Right kidney (tissue), 1 donor: ENCODE measurements at regions not wholly inside any gene's neighbourhood (a gene's known extent, or its start where the extent isn't known, plus 50 kb on each side); places are given as distances from the start of the nearest gene placed in this dataset.
"Not testable (repeated sequence)": the region's sequence is repeated elsewhere in the genome, so short reads cannot be mapped to it uniquely, and the experiment has no call there.

Experiments used
- DNase-seq: peaks from one replicate; pipeline ENCODE4 v3.0.0-alpha.2; 2016

DNA sequence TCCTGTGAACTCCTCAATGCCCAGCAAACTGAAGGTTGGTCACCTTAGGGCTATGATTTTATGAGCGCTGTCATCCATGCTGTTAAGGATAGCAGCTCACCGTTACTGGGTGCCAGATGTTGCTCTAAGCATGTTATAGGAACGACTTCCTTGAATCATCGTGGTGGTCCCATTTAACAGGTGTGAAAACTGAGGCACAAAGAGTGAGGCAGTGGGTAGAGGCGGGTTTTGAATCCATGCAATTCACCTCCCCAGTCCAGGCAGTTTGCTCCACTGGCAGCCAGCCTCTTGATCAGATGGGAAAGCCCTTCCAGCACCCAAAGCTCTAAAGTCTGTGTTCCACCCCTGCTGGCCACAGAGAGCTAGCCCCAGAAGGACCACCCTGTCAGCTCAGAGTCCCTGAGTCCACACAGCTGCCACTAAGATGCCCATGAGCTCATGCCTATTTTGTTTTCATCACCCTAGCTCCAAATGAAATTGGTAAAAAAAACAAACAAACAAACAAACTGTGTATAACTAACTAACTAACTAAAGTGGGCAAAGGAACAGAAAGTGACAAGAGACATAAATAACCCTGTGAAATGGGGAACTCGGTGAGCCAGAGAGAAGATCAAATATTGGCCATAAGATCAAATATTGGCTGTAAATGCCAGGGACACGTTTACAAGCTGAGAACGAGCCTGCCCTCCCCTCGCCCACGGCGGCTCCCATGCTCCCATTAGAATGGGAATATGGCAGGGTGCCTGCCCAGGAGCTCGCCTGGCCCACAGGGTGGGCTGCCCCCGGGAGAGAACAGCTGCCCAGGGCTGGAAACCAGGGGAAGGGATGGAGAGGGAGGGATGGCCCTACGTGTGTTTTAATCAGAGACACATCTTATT, 72.3 kb upstream of the RFLNA start:
- DNase-seq: no peak

DNA sequence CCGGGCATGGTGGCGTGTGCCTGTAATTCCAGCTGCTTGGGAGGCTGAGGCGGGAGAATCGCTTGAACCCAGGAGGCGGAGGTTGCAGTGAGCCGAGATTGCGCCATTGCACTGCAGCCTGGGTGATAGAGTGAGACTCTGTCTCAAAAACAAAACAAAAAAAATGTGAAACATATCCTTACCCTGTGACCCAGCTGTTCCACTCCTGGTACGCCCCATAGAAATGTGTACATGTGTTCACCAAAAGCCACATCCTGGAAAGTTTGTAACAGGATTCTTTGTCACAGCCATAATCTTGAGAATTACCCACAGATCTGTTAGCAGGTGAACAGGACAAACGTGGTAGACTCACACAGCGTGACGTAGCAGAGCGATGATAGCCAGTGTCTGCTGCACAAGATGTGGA, 71.2 kb upstream of the RFLNA start:
- not testable (repeated sequence) for DNase-seq

DNA sequence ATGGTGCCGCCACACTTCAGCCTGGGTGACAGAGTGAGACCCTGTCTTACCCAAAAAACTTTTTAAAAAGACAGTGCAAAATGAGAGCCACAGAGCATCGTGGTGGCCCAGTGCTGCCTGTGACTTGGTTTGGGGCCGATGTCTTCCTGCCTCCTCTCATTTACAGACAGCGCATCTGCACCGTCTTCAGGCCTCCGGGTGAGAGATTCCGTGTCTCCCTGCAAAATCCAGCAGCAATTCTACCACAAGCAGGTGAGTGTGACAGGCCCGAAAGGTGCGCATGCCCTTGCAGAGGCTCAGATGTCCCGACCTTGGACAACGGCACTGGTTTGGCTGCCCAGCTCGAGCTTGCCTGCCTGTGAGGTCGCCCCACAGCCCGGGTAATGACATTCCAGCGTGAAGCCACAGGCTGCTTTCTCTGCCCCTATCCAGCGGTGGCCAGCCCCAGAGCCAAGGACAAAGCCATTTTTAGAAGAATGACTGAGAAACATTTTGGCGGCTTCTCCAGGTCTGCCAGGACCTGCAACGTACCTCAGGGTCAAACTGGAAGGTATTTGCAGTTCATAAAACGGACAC, 70.3 kb upstream of the RFLNA start:
- DNase-seq: no peak

DNA sequence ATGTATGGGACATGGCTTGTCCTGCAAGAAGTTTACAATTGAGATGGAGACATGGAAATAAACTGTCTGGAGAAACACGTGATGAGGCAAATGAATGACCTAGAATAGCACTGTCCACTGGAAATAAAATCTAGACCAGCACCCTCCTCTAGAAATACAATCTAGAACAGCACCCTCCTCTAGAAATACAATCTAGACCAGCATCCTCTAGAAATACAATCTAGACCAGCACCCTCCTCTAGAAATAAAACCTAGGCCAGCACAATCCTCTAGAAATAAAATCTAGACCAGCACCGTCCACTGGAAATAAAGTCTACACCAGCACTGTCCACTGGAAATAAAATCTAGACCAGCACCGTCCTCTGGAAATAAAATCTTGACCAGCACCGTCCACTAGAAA, 69.2 kb upstream of the RFLNA start:
- no peak for DNase-seq

DNA sequence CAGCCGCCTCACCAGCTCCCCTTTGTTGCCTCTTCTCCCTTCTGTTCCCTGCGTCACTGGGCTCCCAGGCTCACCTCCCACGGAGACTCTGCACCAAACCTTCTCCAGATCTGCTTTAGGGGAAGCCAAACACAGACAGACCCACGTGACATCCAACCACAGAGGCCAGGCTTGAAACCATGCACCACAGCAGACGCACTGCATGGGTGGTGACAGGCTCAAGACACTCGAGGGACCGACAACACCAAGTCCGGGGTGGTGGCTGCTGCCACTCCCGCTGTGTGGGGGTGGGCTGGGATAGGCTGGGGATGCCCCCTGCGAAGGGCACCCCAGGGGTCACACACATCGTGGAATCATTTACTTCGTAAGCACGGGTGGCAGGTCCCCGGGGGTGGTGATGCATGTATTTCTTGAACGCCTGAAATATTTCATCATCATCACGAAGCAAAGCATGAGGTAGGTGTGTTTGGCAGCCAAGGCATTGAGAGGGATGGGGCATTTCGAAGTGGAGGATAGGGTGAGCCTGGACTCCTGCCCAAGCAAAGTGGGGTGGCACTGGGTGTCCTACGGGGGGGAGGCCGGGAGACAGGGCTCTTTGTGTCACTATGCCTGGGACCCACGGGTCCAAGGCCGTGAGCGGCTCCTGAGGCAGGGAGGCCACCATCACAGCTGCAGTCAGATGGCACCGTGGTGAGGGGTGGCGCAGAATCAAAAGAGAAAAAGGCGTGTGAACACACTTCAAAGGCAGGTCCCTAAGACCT, 66.8 kb upstream of the RFLNA start:
- DNase-seq: no peak

DNA sequence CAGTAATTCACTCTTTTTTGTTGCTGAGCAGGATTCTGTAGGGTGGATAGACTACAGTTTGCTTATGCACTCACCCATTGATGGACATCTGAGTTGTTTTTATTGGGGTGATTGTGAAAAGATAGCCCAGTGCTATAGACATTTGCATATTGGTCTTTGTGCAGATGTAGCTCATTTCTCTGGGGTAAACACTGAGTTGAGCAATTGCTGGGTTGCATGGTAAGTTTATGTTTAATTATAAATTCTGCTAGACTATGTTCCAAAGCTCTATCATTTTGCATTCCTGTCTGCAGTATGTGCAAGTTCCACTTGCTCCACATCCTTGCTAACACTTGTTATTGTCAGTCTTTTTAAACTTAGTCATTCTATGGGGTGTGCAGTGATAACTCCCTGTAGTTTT, 65.4 kb upstream of the RFLNA start:
- no peak for DNase-seq

DNA sequence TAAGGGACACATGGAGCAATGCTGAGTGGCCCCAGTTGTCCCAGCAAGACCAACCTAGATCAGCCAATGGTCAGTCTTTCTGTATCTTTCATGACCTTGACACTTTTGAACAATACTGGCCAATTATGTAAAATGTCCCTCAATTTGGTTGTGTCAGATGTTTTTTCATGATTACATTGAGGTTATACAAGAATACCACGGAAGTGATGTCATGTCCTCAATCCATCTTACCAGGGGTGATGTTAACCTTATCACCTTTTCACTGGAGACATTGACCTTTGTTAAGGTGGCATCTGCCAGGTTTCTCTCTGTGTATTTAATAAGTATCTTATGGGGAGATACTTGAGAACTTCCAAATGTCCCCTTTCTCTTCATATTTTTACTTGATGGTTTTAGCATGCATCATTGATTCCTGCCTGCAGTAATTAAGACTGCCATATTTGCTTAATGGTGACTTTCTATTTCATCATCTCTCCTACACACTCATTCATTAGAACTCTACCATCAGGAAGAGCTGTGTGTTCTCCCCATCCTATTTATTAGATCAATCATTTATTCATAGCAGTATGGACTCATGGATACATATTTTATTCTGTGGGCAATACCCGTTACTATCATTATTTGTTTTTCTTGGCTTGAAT, 64.7 kb upstream of the RFLNA start:
- no peak for DNase-seq

DNA sequence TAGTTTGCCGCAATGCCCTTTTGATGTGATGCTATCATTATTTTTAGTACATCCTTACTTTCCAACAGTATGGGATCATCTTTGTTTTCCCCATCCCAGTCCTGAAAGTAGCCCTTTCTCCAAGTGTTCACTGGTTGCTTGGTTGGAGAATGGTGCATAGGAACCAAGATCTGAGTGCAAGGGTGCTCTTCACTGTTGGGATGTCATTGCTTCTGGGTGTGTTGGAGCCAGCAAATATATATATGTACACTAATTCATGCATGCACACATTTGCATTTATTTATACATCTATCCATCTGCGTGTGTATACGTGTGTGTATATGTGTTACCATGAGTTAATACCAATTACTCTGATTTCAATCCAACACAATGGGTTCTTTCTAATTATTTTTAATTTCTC, 64.1 kb upstream of the RFLNA start:
- DNase-seq: no peak

DNA sequence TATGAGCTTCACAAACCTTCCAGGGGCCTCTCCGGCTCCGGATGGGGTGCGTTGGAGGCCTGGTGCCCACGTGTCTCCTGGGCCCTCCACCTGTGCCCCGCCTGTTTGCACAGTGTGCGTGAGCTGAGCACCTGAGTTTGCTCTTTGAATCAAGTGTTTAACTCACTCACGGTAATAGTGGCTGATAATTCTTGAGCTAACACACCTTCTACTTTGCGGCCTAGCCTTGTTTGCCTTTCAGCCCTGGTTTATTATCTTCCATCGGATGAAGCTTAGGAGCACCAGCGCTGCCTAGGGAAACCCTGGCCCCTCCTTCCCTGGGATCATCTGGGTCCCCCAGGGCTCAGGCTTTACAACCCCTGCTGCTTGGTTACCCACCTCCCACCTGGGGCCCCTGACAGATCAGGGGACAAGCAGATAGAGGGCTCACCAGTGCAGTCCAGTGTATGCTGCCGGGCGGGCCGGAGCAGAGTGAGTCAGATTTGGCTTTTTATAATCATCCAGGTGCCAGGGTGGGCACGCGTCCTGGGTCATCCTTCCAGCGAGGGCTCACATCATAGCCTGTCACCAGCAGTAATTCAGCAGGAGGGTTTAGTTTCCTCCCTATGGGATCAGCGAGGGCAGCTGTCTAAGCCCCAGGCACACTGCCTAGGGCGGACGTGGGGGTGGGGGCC, 62.8 kb upstream of the RFLNA start:
- DNase-seq: no peak

DNA sequence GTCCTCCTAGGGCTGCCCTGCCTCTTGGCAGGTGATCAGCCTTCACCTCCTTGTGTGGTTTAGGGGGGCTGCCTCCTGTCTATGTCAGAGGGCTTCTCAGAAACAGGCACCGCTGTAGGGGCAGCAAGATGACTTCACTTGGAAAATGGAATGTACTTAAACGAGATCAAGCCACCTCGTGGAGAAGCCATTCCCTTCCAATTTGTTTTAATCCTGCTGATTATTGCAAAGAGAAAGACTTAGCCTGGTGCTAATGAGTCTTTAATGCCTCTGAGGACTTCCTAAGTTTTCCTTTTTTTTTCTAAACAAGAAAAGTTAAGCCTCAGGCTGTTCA, 62.3 kb upstream of the RFLNA start:
- no peak for DNase-seq

DNA sequence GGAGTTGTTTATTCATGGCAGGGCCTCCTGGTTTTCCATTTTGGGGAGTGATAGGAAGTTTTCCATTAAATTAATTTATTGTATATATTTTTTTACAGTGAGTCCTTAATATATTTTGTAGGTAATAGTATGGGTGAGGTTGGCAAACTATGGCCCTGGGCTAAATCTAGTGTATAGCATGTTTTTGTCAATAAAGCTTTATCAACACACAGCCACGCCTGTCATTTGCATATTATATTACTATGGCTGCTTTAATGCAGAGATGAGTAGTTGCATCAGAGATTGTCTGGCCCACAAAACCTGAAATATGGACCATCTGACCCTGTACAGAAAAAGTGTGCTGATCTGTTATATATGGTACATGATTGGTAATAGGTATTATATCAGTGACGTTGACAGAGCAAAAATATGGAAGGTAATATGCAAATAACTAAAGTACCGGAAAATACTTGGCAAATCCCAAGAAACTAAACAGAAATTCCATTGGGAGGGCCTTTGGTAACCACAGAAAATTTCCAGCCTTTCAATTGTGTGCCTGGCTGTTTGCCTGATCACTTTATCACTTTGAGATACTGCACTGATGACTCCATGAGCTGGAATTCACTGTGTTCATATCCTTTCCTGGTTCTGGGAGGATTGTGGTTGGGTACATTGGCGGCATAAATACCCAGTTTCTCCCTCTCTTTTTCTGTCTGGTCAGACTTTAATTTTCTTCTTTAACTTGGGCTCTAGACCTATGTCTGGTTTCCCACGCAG, 61.7 kb upstream of the RFLNA start:
- no peak for DNase-seq

DNA sequence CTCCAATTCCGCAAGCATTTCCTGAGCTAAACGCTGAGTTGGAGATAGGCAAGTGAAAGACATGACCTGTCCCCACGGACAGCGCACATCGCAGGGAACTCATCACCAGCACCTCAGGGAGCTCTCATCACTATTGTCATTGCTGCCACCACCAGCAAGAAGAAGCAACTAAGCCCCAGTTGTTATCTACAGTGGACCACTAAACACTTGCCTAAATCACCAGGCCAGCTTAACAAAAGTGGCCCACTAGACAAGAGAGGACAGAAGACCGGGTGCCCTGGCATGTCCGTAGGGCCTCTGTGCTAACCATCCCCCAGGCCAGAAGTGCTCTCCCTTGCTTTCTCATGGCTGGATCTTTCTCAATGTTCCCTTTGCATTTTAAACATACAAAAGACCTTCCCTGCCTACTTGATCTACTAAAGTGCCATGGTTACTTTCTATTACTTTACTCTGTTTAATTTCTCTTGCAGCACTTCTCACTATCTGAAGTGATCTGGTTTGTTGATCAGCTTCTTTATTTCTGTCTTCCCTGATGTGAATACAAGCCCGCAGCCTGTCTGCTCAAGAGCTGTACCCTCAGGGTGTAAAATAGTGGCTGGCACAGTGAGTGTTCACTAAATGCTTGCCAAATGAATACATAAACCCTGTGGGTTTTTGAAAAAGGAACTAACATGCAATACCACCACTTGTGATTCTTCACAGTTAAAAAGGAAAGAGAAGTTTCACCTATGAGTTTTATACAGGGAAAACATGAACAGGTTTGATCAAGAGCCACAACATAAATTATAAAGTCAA, 60.9 kb upstream of the RFLNA start:
- no peak for DNase-seq

DNA sequence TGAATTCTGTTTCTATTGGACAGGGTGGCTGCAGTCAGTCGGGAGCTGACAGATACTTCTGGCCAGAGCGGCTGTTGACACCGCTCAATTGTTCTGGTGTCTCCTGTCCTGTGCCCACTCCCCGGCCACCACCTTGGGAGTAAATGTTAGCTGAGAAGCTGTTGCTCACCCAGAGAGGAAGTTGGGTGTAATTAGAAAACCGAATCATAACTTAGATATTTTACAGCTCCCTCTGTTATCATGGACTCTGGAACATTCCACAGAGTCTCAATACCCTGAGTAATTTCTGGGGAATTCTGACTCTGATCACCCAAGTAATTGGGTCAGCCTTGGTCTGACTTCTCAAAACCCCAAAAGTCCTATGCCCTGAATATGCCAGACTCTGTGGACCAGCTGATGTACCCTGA, 58.3 kb upstream of the RFLNA start:
- DNase-seq: no peak

DNA sequence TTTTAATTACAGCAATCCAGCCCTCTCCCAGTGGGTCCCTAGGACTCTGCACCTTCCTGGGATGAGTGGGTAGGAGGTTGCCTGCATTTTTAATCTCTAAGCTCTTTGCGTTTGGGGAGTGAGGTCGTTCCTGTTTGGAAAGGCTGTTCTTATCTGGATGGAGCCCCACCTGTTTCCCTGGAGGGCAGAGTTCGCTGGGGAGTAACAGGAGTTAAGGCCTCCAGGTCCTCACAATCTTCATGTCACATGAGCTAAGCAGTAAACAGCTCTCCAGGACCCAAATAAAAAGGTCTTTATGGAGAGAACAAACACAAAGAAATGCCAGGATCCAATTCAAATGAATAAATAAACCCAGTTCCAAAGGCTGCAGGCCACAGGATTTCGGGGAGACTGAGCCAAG, 56.0 kb upstream of the RFLNA start:
- no peak for DNase-seq

DNA sequence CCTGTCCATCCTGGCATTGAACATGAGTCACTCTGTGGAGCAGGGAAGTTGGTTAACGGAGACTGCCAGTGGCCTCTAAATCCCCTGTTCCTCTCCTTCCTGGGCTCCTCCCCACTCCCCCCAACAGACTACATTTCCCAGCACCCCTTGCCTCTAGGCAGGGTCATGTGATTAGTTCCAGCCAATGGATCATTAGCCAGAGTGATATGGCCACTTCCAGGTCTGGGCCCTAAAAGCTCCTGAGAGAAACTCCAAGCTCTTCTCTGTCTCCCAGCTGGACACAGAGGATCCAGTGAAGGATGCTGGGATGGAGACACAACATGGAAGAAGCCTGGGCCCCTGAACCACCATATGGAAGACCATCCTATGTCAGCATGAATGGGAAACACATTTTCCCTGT, 54.4 kb upstream of the RFLNA start:
- DNase-seq: no peak

DNA sequence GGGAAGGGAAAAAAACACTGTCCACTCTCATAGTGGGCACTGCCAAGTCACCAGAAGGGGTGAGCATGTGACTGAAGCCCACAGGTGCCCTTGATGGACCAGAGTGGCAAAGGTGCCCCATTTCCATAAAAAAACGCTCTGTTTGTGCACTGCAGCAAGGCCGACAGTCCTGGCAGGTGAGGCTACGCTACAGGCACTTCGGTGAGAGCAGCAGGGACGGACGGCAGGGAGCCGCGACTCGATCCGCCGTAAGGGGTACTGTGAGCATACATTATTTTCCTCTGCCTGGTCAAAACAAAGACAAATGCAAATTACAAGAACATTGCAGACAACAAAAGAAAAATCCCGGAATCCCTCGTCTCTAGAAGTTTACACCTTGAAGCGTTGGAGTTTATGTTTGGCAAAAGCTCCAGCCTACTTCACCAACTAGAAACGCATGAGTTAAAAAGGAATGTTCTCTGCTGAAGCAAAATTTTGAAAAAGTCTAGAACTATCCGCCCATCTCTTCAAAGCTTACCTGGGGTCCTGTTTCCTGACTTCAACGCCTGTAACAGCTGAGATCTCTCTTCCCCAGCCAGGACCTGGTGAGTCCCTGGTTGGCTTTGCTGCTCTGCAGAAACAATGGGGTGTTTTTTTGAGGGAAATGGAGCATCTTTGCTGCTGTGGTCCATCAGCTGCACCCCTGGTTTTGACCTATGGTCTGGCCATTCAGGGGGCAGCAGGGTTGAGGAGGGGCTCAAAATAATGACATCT, 52.9 kb upstream of the RFLNA start:
- no peak for DNase-seq

DNA sequence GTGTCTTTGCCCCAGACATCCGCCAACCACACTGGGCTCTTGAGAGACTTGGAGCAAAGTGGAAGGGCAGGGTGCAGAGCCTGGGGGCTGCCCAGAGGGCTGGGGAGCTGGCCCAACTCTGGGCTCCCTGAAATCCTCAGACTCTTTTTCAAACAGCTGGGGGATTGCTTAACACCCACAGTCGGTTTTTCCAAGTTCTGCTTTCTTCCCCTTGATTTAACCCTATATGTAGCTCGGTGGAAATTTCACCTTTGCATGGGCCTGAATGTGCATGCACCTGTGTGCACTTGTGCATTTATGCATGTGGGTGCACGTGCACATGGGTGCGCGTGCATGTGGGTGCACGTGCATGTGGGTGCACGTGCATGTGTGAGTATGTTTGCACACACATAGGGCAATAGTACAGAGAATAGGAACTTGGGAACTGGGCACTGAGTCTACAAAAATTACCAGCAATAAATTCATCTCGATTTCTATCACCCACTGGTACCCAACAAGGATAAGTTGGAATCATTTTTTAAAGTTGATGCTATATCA, 52.3 kb upstream of the RFLNA start:
- no peak for DNase-seq

DNA sequence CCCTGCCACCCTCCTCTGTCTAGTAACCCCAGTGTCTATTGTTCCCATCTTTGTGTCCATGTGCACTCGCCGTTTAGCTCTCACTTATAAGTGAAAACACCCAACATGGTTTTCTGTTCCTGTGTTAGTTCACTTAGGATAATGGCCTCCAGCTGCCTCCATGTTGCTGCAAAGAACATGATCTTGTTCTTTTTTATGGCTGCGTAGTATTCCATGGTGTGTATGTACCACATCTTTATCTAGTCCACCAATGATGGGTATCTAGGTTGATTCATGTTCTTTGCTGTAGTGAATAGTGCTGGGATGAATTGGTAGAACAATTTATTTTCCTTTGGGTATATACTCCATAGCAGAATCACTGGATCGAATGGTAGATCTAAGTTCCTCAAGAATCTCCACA, 51.0 kb upstream of the RFLNA start:
- no peak for DNase-seq
